Tibial artery (tissue), 4 donors: ENCODE measurements at regions not wholly inside any gene's neighbourhood (a gene's known extent, or its start where the extent isn't known, plus 50 kb on each side); places are given as distances from the start of the nearest gene placed in this dataset.

Source experiments
- DNase-seq, 2 donors: peaks; one replicate each; pipeline ENCODE4 v3.0.0-alpha.2; 2019
- H3K27ac ChIP-seq, 2 donors: fragments of 200-600 bp; sonication (generic) in 1 of 2; 1 replicate in 1 of 2; 2 replicates in 1 of 2; pipeline ENCODE4 v1.5.1; 2018 to 2019; ENCODE audit warnings: mild to moderate bottlenecking in 1 of 2
- H3K27me3 ChIP-seq, 2 donors: fragments of 200-600 bp; sonication (generic) in 1 of 2; one replicate each; pipeline versions ENCODE4 v1.5.1 to v1.6.0; 2016 to 2019
- H3K36me3 ChIP-seq, 3 donors: fragments of 200-600 bp; sonication (generic) in 2 of 3; one replicate each; pipeline ENCODE4 v1.5.1; 2016 to 2019; ENCODE audit warnings: mild to moderate bottlenecking in 2 of 3
- H3K4me1 ChIP-seq, 4 donors: fragments of 200-600 bp; sonication (generic) in 2 of 4; 1 replicate in 3 of 4; 2 replicates in 1 of 4; pipeline ENCODE4 v1.5.1; 2016 to 2019
- H3K4me3 ChIP-seq, 2 donors: fragments of 200-600 bp; sonication (generic) in 1 of 2; 1 replicate in 1 of 2; 2 replicates in 1 of 2; pipeline ENCODE4 v1.5.1; 2018 to 2019; ENCODE audit warnings: mild to moderate bottlenecking in 2 of 2
- H3K9me3 ChIP-seq, 3 donors: fragments of 200-600 bp; sonication (generic) in 1 of 3; one replicate each; pipeline ENCODE4 v1.5.1; 2016 to 2019
- CTCF ChIP-seq, 2 experiments: fragments of 200-600 bp in 1 of 2; fragments of 450-650 bp in 1 of 2; IDR thresholded peaks; one replicate each; pipeline ENCODE4 v1.5.1; 2017 to 2019; ENCODE audit warnings: antibody characterized with exemption in 2 of 2, mild to moderate bottlenecking in 1 of 2, moderate library complexity in 1 of 2
- intact Hi-C: fragments of 100-400 bp; cut with DNase I; formaldehyde crosslinking; loops from one replicate; pipeline ENCODE4 v1.15.0; 2023; ENCODE audit warnings: low total_unique reads

DNA sequence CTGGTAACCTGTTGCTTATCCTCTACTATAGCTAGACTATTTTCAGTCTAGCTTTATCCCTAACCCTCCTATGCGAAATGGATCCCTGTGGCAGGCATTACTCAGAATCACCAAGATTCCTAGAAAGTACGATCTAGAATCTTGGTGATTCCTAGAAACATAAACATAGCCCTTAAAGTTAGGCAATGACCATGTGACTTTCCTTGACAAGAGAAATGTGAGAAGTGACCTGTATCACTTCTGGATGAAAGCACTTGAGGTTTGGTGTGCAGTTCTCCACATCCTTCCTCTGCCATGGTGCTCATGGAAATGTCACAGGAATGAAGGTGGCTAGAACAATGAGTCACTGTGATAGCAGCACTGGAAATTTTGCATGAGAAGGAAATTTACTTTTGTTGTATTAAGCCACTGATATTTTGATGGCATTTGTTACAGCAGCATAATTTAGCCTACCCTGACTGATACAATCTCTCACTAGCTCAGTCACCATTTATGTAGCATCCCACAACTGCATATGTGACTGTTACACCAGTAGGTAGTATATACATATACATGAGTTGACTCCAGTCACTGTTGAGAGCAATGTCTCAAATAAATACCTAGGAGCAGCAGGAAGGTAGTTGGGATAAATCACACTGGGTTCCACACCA is 68.3 kb upstream of the MAPRE2 start:
- Histone ChIP-seq H3K4me3 (no peak overlapping the region), H3K27ac (no peak overlapping the region), H3K9me3 (no peaks in the 10 kb centered on the region), H3K27me3 (no peaks in the 10 kb centered on the region), H3K36me3 (no peaks in the 10 kb centered on the region), H3K4me1 (peaks cover 0 to 16% (median 5%) of the 10 kb centered on the region in 4 donors)
- DNase-seq: no peak
- TF ChIP-seq CTCF (IDR thresholded peaks at IDR 0.05): no peak
- intact Hi-C loops: no loop called here

DNA sequence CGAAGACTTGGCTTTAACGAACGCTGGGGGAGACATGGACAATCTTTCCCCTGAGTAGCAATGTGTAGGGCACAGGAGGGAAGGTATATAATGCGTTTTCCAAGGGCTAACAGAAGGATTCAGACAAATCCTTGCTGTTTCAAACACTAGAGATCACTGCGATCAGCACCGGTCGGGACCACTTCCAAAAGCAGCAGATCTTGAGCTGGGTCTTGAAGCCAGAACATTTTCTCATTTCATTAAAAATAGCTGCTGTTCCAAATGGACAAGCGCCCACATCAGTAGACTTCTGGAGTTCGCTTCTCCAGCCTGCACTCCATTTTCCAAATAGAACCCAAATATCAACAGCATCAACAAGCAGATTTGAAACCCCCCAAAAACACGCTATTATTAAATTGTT is 65.1 kb upstream of the MAPRE2 start:
- Histone ChIP-seq H3K27me3 (no peaks in the 10 kb centered on the region), H3K4me1 (peaks cover 0 to 26% (median 7%) of the 10 kb centered on the region in 4 donors), H3K4me3 (peak overlapping the region; percentile 77 to 92), H3K36me3 (no peaks in the 10 kb centered on the region), H3K9me3 (no peaks in the 10 kb centered on the region), H3K27ac (peak overlapping the region; percentile 60 to 79)
- intact Hi-C loops: no loop called here
- DNase-seq: peak; percentile 28 to 73
- no peak for TF ChIP-seq CTCF (IDR thresholded peaks at IDR 0.05)

- intact Hi-C loops: no loop called here
- Histone ChIP-seq H3K4me3 (peak overlapping the region; percentile 77 to 92), H3K4me1 (peaks cover 0 to 26% (median 7%) of the 10 kb centered on the region in 4 donors), H3K36me3 (no peaks in the 10 kb centered on the region), H3K27me3 (no peaks in the 10 kb centered on the region), H3K27ac (peak overlapping the region; percentile 60 to 79), H3K9me3 (no peaks in the 10 kb centered on the region)
- DNase-seq: peak in 1 of 2 donors; percentile 20
- TF ChIP-seq CTCF (IDR thresholded peaks at IDR 0.05): no peak
Observed at GRCh38 chr18:34976534-34976898, 64.7 kb upstream of the MAPRE2 start.

DNA sequence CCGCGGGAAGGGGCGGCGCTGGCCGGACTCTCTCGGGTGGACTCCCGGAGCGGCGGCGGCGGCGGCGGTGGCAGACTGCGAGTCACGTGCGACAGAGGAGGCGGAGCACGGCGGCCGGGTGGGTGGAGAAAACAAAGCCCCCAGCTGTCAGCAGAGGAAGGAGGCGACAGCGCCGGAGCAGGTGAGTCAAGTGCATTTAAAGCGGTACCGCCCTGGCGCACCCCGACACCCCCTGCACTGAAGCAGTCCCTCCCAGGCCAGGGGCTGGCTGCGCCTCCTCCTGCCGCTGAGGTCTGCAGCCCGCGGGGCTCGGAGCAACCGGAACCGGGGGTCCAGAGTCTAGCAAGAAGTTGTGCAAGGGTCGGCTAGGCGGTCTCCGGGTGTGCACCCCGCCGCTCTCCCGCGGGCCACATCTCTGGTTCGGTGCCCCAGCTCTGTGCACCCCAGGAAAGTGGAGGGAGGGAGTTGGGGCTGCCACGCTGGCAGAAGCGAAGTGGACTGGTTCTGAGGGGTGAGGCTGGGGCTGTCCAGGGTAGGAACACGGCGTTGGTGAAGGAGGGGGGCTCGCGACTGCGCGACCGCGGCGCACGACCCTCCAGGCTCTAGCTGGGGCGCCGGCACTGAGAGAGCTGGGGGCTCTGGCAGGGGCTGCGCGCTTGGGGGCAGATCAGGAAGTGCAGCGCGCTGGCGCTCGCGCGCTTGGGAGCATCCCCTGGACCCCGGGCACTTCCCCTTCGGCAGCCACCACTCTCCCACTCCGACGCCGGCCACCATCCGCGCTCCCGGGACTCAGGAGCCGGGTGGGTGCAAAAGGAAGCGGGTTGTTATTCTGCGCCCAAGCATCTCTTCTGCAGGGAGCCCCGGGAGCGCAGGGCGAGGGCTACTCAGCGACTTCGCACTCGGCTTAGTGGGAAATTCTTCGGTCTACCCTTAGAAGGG is 64.0 kb upstream of the MAPRE2 start:
- H3K4me1 ChIP-seq: peaks cover 0 to 26% (median 7%) of the 10 kb centered on the region in 4 donors
- intact Hi-C loops: no loop called here
- peak overlapping the region; percentile 77 to 92 for H3K4me3 ChIP-seq
- DNase-seq: peak; percentile 70 to 89
- TF ChIP-seq CTCF (IDR thresholded peaks at IDR 0.05): no peak
- peak overlapping the region; percentile 60 to 79 for H3K27ac ChIP-seq
- H3K27me3 ChIP-seq: no peaks in the 10 kb centered on the region
- H3K36me3 ChIP-seq: no peaks in the 10 kb centered on the region
- H3K9me3 ChIP-seq: no peaks in the 10 kb centered on the region

DNA sequence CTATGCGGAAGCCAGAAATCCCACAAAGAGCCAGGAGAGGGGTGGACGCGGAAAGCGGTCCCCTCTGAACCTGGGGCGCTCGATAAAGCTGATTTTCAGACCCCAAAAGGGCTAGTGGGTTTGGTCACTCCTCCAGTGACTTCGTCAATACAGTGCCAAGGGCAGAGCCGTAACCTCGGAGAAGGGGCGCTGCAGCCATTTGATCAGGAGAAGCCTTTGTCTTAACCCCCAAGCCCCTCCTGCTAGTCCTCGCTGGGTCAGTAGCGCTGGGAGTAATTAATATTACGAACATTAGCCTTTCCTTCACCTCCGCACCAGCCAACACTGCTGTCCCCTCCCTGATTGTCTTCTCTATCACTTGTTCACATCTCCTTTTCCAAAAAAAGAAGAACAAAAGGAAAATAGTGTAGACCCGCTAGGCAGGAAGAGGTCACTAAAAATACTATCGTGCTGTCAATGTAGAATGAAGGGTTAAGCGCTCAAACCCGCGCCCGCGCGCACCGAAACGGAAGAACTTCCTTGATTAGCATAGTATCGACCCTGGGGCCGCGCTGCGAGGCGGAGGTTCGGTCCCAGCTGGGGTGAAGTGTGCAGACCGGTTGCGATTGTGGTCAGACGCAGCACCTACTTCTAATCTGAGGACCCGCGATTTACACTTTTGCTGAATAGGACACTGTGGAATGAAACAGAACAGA is 63.2 kb upstream of the MAPRE2 start:
- H3K36me3 ChIP-seq: no peaks in the 10 kb centered on the region
- peak overlapping the region; percentile 77 to 92 for H3K4me3 ChIP-seq
- peaks cover 0 to 26% (median 7%) of the 10 kb centered on the region in 4 donors for H3K4me1 ChIP-seq
- H3K27ac ChIP-seq: peak overlapping the region; percentile 60 to 79
- intact Hi-C loops: no loop called here
- DNase-seq: peak in 1 of 2 donors; percentile 42
- H3K9me3 ChIP-seq: no peaks in the 10 kb centered on the region
- H3K27me3 ChIP-seq: no peaks in the 10 kb centered on the region
- TF ChIP-seq CTCF (IDR thresholded peaks at IDR 0.05): no peak
